HepG2 (cell line): ENCODE measurements at regions not wholly inside any gene's neighbourhood (a gene's known extent, or its start where the extent isn't known, plus 50 kb on each side); places are given as distances from the start of the nearest gene placed in this dataset.

Experiments
- ATAC-seq: fragments of 200-7000 bp; cut with Tn5 transposase; 3 replicates; pipeline ENCODE4 v1.9.1; 2020; ENCODE audit warnings: mild to moderate bottlenecking, moderate library complexity
- BruUV-seq: library from RNA; stranded (reverse); fragments of 400-500 nt; replicated peaks from 2 replicates; lab custom pipeline; 2021; lab: Mats Ljungman, UMichigan
- CTCF ChIA-PET: fragments of 300-600 bp; formaldehyde crosslinking; extraction: SDS; loops from one replicate; lab custom pipeline; 2021; ENCODE audit warnings: low total read pairs, inconsistent platforms, low intra/inter-chr PET ratio; lab: Yijun Ruan, JAX
- POLR2A ChIA-PET: fragments of 350-600 bp; sonication (Branson Sonifier 250); formaldehyde crosslinking; loops from one replicate; lab custom pipeline; 2020; ENCODE audit warnings: antibody characterized with exemption, inconsistent platforms; lab: Yijun Ruan, JAX
- DNase-seq: peaks from one replicate; pipeline ENCODE4 v3.0.0-alpha.2; 2015; ENCODE audit warnings: low spot score
- FAIRE-seq: peaks from 3 replicates; lab custom pipeline; 2011; peaks lifted over from hg19 to GRCh38; lab: Jason Lieb, UNC
- H2AFZ ChIP-seq: one replicate; pipeline ENCODE4 v1.6.1; 2011; ENCODE audit warnings: low read length, inconsistent platforms
- H3K27ac ChIP-seq: fragments of 300-600 bp; 3 replicates; pipeline ENCODE4 v1.8.0; 2011; ENCODE audit warnings: mixed run types, mild to moderate bottlenecking, mixed read lengths, low read length, inconsistent platforms; ENCODE audit not compliant: insufficient read depth; ENCODE audit errors: extremely low read length
- H3K27me3 ChIP-seq, 2 experiments: fragments of 200-600 bp in 1 of 2; 2 replicates in 1 of 2; 3 replicates in 1 of 2; pipeline versions ENCODE4 v1.6.0 to v1.8.0; 2011; ENCODE audit warnings: low read length in 2 of 2, mild to moderate bottlenecking in 2 of 2, moderate library complexity in 2 of 2, inconsistent platforms in 1 of 2; ENCODE audit not compliant: insufficient read depth in 2 of 2, control insufficient read depth in 1 of 2
- H3K36me3 ChIP-seq, 2 experiments: fragments of 200-600 bp in 1 of 2; replicated peaks in 1 of 2; 2 replicates in 1 of 2; 3 replicates in 1 of 2; pipeline versions ENCODE4 v1.5.1 to v1.8.0; 2011; ENCODE audit warnings: low read length in 2 of 2, inconsistent platforms in 1 of 2; ENCODE audit not compliant: insufficient read depth in 2 of 2, control insufficient read depth in 1 of 2
- H3K4me1 ChIP-seq: 2 replicates; pipeline ENCODE4 v1.5.1; 2012; ENCODE audit warnings: low read length, inconsistent platforms; ENCODE audit not compliant: insufficient read depth
- H3K4me2 ChIP-seq: 2 replicates; pipeline ENCODE4 v1.6.0; 2011; ENCODE audit warnings: low read depth, low read length, inconsistent platforms
- H3K4me3 ChIP-seq, 3 experiments: fragments of 200-600 bp in 1 of 3; sonication (generic), shearing (Covaris generic) in 1 of 3; replicated peaks in 1 of 3; 2 replicates each; pipeline ENCODE4 v1.5.1; 2011 to 2016; ENCODE audit warnings: low read length in 3 of 3, inconsistent platforms in 2 of 3, low read depth in 2 of 3, mild to moderate bottlenecking in 2 of 3, control low read depth in 1 of 3, mixed read lengths in 1 of 3; ENCODE audit not compliant: insufficient read depth in 1 of 3
- H3K79me2 ChIP-seq: one replicate; pipeline ENCODE4 v1.6.1; 2011; ENCODE audit warnings: low read length, inconsistent platforms; ENCODE audit not compliant: insufficient read depth
- H3K9ac ChIP-seq: 2 replicates; pipeline ENCODE4 v1.6.0; 2011; ENCODE audit warnings: mild to moderate bottlenecking, low read depth, low read length, inconsistent platforms; ENCODE audit not compliant: insufficient read depth
- H3K9me3 ChIP-seq: 2 replicates; pipeline ENCODE4 v1.5.1; 2012; ENCODE audit warnings: mild to moderate bottlenecking, low read length
- H4K20me1 ChIP-seq: 2 replicates; pipeline ENCODE4 v1.6.0; 2011; ENCODE audit warnings: inconsistent platforms, mild to moderate bottlenecking, low read length, moderate library complexity; ENCODE audit not compliant: insufficient read depth
- CBX1 ChIP-seq: IDR thresholded peaks from one replicate; pipeline ENCODE4 v1.6.1; 2016; ENCODE audit warnings: antibody characterized with exemption, low read depth
- FOXJ3 ChIP-seq: sonication (generic); formaldehyde crosslinking; IDR thresholded peaks from 2 replicates; pipeline ENCODE4 v1.4.0; 2020; ENCODE audit warnings: missing genetic modification reagents, mild to moderate bottlenecking, borderline replicate concordance
- XBP1 ChIP-seq: sonication (generic); formaldehyde crosslinking; IDR thresholded peaks from 2 replicates; pipeline ENCODE4 v1.5.0; 2020; ENCODE audit warnings: missing genetic modification reagents
- ZMYM3 ChIP-seq: sonication (generic); formaldehyde crosslinking; IDR thresholded peaks from 2 replicates; pipeline ENCODE4 v1.5.1; 2020; ENCODE audit warnings: mild to moderate bottlenecking, missing genetic modification reagents
- ZNF138 ChIP-seq: sonication (generic); formaldehyde crosslinking; IDR thresholded peaks from 2 replicates; pipeline ENCODE4 v1.5.0; 2020; ENCODE audit warnings: mild to moderate bottlenecking, low read depth, missing genetic modification reagents
- ZNF33B ChIP-seq: sonication (generic); formaldehyde crosslinking; IDR thresholded peaks from 2 replicates; pipeline ENCODE4 v1.5.1; 2020; ENCODE audit warnings: mild to moderate bottlenecking, missing genetic modification reagents
- ZNF552 ChIP-seq: sonication (generic); formaldehyde crosslinking; IDR thresholded peaks from 2 replicates; pipeline ENCODE4 v1.9.0; 2022; ENCODE audit warnings: missing genetic modification reagents, mild to moderate bottlenecking, borderline replicate concordance
- ZNF775 ChIP-seq: sonication (generic); formaldehyde crosslinking; IDR thresholded peaks from 2 replicates; pipeline ENCODE4 v1.4.0; 2020; ENCODE audit warnings: missing genetic modification reagents, mild to moderate bottlenecking, moderate library complexity, borderline replicate concordance
- WGBS: methylation state at CpG from one replicate; pipeline ENCODE4 v1.1.6; 2017; ENCODE audit warnings: low lambda C conversion rate; 5-methylcytosine and 5-hydroxymethylcytosine counted together
- in situ Hi-C: cut with HindIII; loops from 2 replicates; pipeline ENCODE4 v1.10.0; 2017; ENCODE audit warnings: low pct_unique_long_range_greater_than_20kb; ENCODE audit not compliant: extremely low pct_ligation_motif_present
- intact Hi-C: fragments of 100-400 bp; cut with micrococcal nuclease; formaldehyde crosslinking; loops from one replicate; pipeline ENCODE4 v1.10.0; 2022; ENCODE audit not compliant: unreplicated experiment
- TF ChIP-seq, protein P1 (sequence below): sonication (generic); formaldehyde crosslinking; IDR thresholded peaks from 2 replicates; pipeline ENCODE4 v1.8.1; 2023; ENCODE audit warnings: missing genetic modification reagents, mild to moderate bottlenecking, borderline replicate concordance
- TF ChIP-seq, protein P2 (sequence below): IDR thresholded peaks from 2 replicates; pipeline ENCODE4 v1.6.1; 2016; ENCODE audit warnings: low read depth, borderline replicate concordance
- TF ChIP-seq, protein P3 (sequence below): sonication (generic); formaldehyde crosslinking; conservative IDR thresholded peaks from 2 replicates; pipeline ENCODE4 v1.8.0; 2022; ENCODE audit warnings: mild to moderate bottlenecking, moderate library complexity, missing genetic modification reagents

DNA sequence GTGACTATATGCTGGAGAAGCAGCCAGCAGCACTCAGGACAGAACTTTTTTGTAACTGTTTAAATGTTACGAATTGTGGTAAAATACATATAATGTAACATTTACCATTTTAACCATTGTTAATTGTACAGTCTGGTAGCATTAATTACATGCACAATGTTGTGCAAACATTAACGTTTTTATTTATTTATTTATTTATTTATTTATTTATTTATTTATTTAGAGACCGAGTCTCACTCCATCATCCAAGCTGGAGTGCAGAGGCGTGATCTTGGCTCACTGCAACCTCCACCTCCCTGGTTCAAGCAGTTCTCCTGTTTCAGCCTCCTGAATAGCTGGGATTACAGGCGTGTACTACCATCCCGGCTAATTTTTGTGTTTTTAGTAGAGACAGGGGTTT, 88.7 kb upstream of the TEX51 start:
- CTCF ChIA-PET, result no interaction called here
- in situ Hi-C loops (no loop called here), intact Hi-C loops (no loop called here)
- Histone ChIP-seq H3K9me3 (no peaks in the 10 kb centered on the region), H3K9ac (no peak overlapping the region), H4K20me1 (no peaks in the 10 kb centered on the region), H3K36me3 (no peaks in the 10 kb centered on the region), H3K4me3 (no peak overlapping the region), H3K4me2 (no peak overlapping the region), H2AFZ (no peak overlapping the region), H3K27ac (no peak overlapping the region), H3K79me2 (no peaks in the 10 kb centered on the region), H3K4me1 (no peaks in the 10 kb centered on the region), H3K27me3 (peaks cover 0 to 20% of the 10 kb centered on the region in 2 experiments; a peak in 2 of 5 replicates)
- ATAC-seq (no peak), DNase-seq (no peak), FAIRE-seq (no peak)
- WGBS, result 22% methylated on average over 6 of the region's 6 CpGs
- POLR2A ChIA-PET, result no interaction called here
- no peak for TF ChIP-seq ZNF552 (CRISPR knock-in tag)
- no peak for TF ChIP-seq XBP1 (CRISPR knock-in tag)
- TF ChIP-seq ZNF33B, result no peak
- TF ChIP-seq, protein P1, sequence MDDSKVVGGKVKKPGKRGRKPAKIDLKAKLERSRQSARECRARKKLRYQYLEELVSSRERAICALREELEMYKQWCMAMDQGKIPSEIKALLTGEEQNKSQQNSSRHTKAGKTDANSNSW (CRISPR knock-in tag), result no peak
- no peak for TF ChIP-seq FOXJ3
- no peak for TF ChIP-seq CBX1
- TF ChIP-seq ZMYM3 (CRISPR knock-in tag), result no peak
- TF ChIP-seq, protein P2, sequence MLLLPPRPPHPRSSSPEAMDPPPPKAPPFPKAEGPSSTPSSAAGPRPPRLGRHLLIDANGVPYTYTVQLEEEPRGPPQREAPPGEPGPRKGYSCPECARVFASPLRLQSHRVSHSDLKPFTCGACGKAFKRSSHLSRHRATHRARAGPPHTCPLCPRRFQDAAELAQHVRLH (CRISPR knock-in tag), result no peak
- no peak for TF ChIP-seq ZNF775 (CRISPR knock-in tag)
- TF ChIP-seq ZNF138, result no peak
- TF ChIP-seq, protein P3, sequence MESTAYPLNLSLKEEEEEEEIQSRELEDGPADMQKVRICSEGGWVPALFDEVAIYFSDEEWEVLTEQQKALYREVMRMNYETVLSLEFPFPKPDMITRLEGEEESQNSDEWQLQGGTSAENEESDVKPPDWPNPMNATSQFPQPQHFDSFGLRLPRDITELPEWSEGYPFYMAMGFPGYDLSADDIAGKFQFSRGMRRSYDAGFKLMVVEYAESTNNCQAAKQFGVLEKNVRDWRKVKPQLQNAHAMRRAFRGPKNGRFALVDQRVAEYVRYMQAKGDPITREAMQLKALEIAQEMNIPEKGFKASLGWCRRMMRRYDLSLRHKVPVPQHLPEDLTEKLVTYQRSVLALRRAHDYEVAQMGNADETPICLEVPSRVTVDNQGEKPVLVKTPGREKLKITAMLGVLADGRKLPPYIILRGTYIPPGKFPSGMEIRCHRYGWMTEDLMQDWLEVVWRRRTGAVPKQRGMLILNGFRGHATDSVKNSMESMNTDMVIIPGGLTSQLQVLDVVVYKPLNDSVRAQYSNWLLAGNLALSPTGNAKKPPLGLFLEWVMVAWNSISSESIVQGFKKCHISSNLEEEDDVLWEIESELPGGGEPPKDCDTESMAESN, result no peak
- BruUV-seq, result no TSS peak
